HepG2 (cell line): ENCODE measurements at regions not wholly inside any gene's neighbourhood (a gene's known extent, or its start where the extent isn't known, plus 50 kb on each side); places are given as distances from the start of the nearest gene placed in this dataset.

Experiments used
- ATAC-seq: fragments of 200-7000 bp; cut with Tn5 transposase; 3 replicates; pipeline ENCODE4 v1.9.1; 2020; ENCODE audit warnings: mild to moderate bottlenecking, moderate library complexity
- BruUV-seq: library from RNA; stranded (reverse); fragments of 400-500 nt; replicated peaks from 2 replicates; lab custom pipeline; 2021; lab: Mats Ljungman, UMichigan
- CTCF ChIA-PET: fragments of 300-600 bp; formaldehyde crosslinking; extraction: SDS; loops from one replicate; lab custom pipeline; 2021; ENCODE audit warnings: low total read pairs, inconsistent platforms, low intra/inter-chr PET ratio; lab: Yijun Ruan, JAX
- POLR2A ChIA-PET: fragments of 350-600 bp; sonication (Branson Sonifier 250); formaldehyde crosslinking; loops from one replicate; lab custom pipeline; 2020; ENCODE audit warnings: antibody characterized with exemption, inconsistent platforms; lab: Yijun Ruan, JAX
- DNase-seq: peaks from one replicate; pipeline ENCODE4 v3.0.0-alpha.2; 2015; ENCODE audit warnings: low spot score
- FAIRE-seq: peaks from 3 replicates; lab custom pipeline; 2011; peaks lifted over from hg19 to GRCh38; lab: Jason Lieb, UNC
- H2AFZ ChIP-seq: one replicate; pipeline ENCODE4 v1.6.1; 2011; ENCODE audit warnings: low read length, inconsistent platforms
- H3K27ac ChIP-seq: fragments of 300-600 bp; 3 replicates; pipeline ENCODE4 v1.8.0; 2011; ENCODE audit warnings: mixed run types, mild to moderate bottlenecking, mixed read lengths, low read length, inconsistent platforms; ENCODE audit not compliant: insufficient read depth; ENCODE audit errors: extremely low read length
- H3K27me3 ChIP-seq, 2 experiments: fragments of 200-600 bp in 1 of 2; 2 replicates in 1 of 2; 3 replicates in 1 of 2; pipeline versions ENCODE4 v1.6.0 to v1.8.0; 2011; ENCODE audit warnings: low read length in 2 of 2, mild to moderate bottlenecking in 2 of 2, moderate library complexity in 2 of 2, inconsistent platforms in 1 of 2; ENCODE audit not compliant: insufficient read depth in 2 of 2, control insufficient read depth in 1 of 2
- H3K36me3 ChIP-seq, 2 experiments: fragments of 200-600 bp in 1 of 2; replicated peaks in 1 of 2; 2 replicates in 1 of 2; 3 replicates in 1 of 2; pipeline versions ENCODE4 v1.5.1 to v1.8.0; 2011; ENCODE audit warnings: low read length in 2 of 2, inconsistent platforms in 1 of 2; ENCODE audit not compliant: insufficient read depth in 2 of 2, control insufficient read depth in 1 of 2
- H3K4me1 ChIP-seq: 2 replicates; pipeline ENCODE4 v1.5.1; 2012; ENCODE audit warnings: low read length, inconsistent platforms; ENCODE audit not compliant: insufficient read depth
- H3K4me2 ChIP-seq: 2 replicates; pipeline ENCODE4 v1.6.0; 2011; ENCODE audit warnings: low read depth, low read length, inconsistent platforms
- H3K4me3 ChIP-seq, 3 experiments: fragments of 200-600 bp in 1 of 3; sonication (generic), shearing (Covaris generic) in 1 of 3; replicated peaks in 1 of 3; 2 replicates each; pipeline ENCODE4 v1.5.1; 2011 to 2016; ENCODE audit warnings: low read length in 3 of 3, inconsistent platforms in 2 of 3, low read depth in 2 of 3, mild to moderate bottlenecking in 2 of 3, control low read depth in 1 of 3, mixed read lengths in 1 of 3; ENCODE audit not compliant: insufficient read depth in 1 of 3
- H3K79me2 ChIP-seq: one replicate; pipeline ENCODE4 v1.6.1; 2011; ENCODE audit warnings: low read length, inconsistent platforms; ENCODE audit not compliant: insufficient read depth
- H3K9ac ChIP-seq: 2 replicates; pipeline ENCODE4 v1.6.0; 2011; ENCODE audit warnings: mild to moderate bottlenecking, low read depth, low read length, inconsistent platforms; ENCODE audit not compliant: insufficient read depth
- H3K9me3 ChIP-seq: 2 replicates; pipeline ENCODE4 v1.5.1; 2012; ENCODE audit warnings: mild to moderate bottlenecking, low read length
- H4K20me1 ChIP-seq: 2 replicates; pipeline ENCODE4 v1.6.0; 2011; ENCODE audit warnings: inconsistent platforms, mild to moderate bottlenecking, low read length, moderate library complexity; ENCODE audit not compliant: insufficient read depth
- ATF7 ChIP-seq, 2 experiments: fragments of 450-650 bp in 1 of 2; sonication (generic) in 1 of 2; formaldehyde crosslinking in 1 of 2; IDR thresholded peaks; 2 replicates each; pipeline versions ENCODE4 v1.4.0 to v1.6.1; 2016 to 2020; ENCODE audit warnings: antibody characterized with exemption in 1 of 2, mild to moderate bottlenecking in 1 of 2, missing genetic modification reagents in 1 of 2
- CEBPB ChIP-seq: IDR thresholded peaks from 2 replicates; pipeline ENCODE4 v1.6.1; 2011; ENCODE audit warnings: low read depth, low read length, improper control_type of control experiment, borderline replicate concordance
- STAG1 ChIP-seq: sonication (generic); formaldehyde crosslinking; IDR thresholded peaks from 2 replicates; pipeline ENCODE4 v1.4.0; 2020; ENCODE audit warnings: missing genetic modification reagents
- XRCC5 ChIP-seq: fragments of 200-400 bp; formaldehyde crosslinking; optimal IDR thresholded peaks from 2 replicates; pipeline ENCODE3; 2017; ENCODE audit warnings: mild to moderate bottlenecking, low read length
- ZBTB7A ChIP-seq: sonication (generic); formaldehyde crosslinking; IDR thresholded peaks from 2 replicates; pipeline ENCODE4 v1.8.0; 2022; ENCODE audit warnings: mild to moderate bottlenecking, missing genetic modification reagents
- ZNF207 ChIP-seq: fragments of 450-650 bp; IDR thresholded peaks from 2 replicates; pipeline ENCODE4 v1.6.1; 2016; ENCODE audit warnings: antibody characterized with exemption, borderline replicate concordance
- ZNF569 ChIP-seq: sonication (generic); formaldehyde crosslinking; IDR thresholded peaks from 2 replicates; pipeline ENCODE4 v1.5.0; 2020; ENCODE audit warnings: mild to moderate bottlenecking, missing genetic modification reagents, moderate library complexity, borderline replicate concordance
- ZNF652 ChIP-seq: IDR thresholded peaks from 2 replicates; pipeline ENCODE4 v1.6.1; 2016; ENCODE audit warnings: low read depth, borderline replicate concordance
- WGBS: methylation state at CpG from one replicate; pipeline ENCODE4 v1.1.6; 2017; ENCODE audit warnings: low lambda C conversion rate; 5-methylcytosine and 5-hydroxymethylcytosine counted together
- in situ Hi-C: cut with HindIII; loops from 2 replicates; pipeline ENCODE4 v1.10.0; 2017; ENCODE audit warnings: low pct_unique_long_range_greater_than_20kb; ENCODE audit not compliant: extremely low pct_ligation_motif_present
- intact Hi-C: fragments of 100-400 bp; cut with micrococcal nuclease; formaldehyde crosslinking; loops from one replicate; pipeline ENCODE4 v1.10.0; 2022; ENCODE audit not compliant: unreplicated experiment
- TF ChIP-seq, protein P1 (sequence below): sonication (generic); formaldehyde crosslinking; IDR thresholded peaks from 2 replicates; pipeline ENCODE4 v1.5.0; 2020; ENCODE audit warnings: mild to moderate bottlenecking, missing genetic modification reagents, moderate library complexity

DNA sequence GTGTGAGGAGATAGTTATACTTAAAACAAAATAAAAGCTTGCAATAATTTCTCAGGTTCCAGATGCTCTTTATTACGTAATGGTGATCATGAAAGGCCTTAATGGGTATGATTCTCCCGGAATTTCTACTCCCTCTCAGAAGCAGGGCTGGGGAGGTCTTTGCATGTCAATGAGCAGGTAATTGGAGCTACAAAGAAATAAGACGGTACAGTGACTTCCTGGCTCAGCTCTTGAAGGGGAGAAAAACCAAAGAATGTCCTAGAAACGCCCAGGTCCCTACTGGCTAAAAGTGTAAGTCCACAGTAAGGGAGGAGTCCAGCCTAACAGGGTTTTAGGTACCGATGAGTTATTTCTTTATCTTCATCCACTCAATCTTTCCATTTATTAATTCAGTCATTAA, 390.9 kb downstream of the TMEM114 start:
- intact Hi-C loops, result no loop called here
- DNase-seq (no peak), ATAC-seq (no peak), FAIRE-seq (no peak)
- Histone ChIP-seq H2AFZ (no peak overlapping the region), H3K4me1 (no peaks in the 10 kb centered on the region), H3K9ac (no peak overlapping the region), H4K20me1 (no peaks in the 10 kb centered on the region), H3K79me2 (no peaks in the 10 kb centered on the region), H3K9me3 (no peaks in the 10 kb centered on the region), H3K36me3 (no peaks in the 10 kb centered on the region), H3K27me3 (no peaks in the 10 kb centered on the region; a peak in 1 of 5 replicates), H3K4me3 (no peak overlapping the region), H3K4me2 (no peak overlapping the region), H3K27ac (no peak overlapping the region)
- no peak for TF ChIP-seq ZBTB7A (CRISPR knock-in tag)
- 0 out of 2 replicates have a peak, but pooled peaks have one; percentile 24 for TF ChIP-seq ATF7 (IDR thresholded peaks at IDR 0.05)
- TF ChIP-seq ATF7 (CRISPR knock-in tag; IDR thresholded peaks at IDR 0.05), result no peak
- TF ChIP-seq CEBPB, result peak; percentile 22; the same call in 1 of the 2 replicates
- no TSS peak for BruUV-seq
- in situ Hi-C loops, result no loop called here
- CTCF ChIA-PET, result no interaction called here
- POLR2A ChIA-PET, result no interaction called here
- 21% methylated on average over 5 of the region's 5 CpGs for WGBS

DNA sequence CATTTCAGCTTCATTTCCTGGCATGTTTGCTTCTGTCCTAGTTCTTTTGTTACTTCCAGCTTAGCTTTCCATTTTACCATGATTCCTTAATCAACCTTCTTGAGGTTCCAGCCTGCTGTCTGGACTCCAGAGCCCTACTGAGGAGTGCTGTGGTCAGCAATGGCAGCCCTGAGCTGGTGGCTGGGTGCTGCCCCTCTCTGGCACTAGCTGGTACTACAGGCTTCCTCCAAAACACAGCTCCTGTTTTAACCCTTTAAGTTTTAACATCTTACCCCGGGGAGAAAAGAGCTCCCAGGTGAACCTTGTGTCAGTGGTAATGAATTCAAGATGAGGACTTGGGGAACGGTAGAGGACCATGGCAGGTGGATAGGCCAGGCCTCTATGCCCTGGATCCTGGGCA, 395.5 kb downstream of the TMEM114 start:
- H3K4me1 ChIP-seq, result no peaks in the 10 kb centered on the region
- FAIRE-seq (peak; percentile 23), DNase-seq (no peak), ATAC-seq (peak; percentile 46; the same call in 1 of the 3 replicates)
- TF ChIP-seq ZNF207 (no peak), STAG1 (peak; percentile 51), XRCC5 (peak; percentile 65), ZNF652 (CRISPR knock-in tag) (peak; percentile 89), ZNF569 (CRISPR knock-in tag) (no peak)
- TF ChIP-seq, protein P1, sequence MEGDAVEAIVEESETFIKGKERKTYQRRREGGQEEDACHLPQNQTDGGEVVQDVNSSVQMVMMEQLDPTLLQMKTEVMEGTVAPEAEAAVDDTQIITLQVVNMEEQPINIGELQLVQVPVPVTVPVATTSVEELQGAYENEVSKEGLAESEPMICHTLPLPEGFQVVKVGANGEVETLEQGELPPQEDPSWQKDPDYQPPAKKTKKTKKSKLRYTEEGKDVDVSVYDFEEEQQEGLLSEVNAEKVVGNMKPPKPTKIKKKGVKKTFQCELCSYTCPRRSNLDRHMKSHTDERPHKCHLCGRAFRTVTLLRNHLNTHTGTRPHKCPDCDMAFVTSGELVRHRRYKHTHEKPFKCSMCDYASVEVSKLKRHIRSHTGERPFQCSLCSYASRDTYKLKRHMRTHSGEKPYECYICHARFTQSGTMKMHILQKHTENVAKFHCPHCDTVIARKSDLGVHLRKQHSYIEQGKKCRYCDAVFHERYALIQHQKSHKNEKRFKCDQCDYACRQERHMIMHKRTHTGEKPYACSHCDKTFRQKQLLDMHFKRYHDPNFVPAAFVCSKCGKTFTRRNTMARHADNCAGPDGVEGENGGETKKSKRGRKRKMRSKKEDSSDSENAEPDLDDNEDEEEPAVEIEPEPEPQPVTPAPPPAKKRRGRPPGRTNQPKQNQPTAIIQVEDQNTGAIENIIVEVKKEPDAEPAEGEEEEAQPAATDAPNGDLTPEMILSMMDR (CRISPR knock-in tag), result peak; percentile 47
- no peaks in the 10 kb centered on the region for H3K79me2 ChIP-seq
- CTCF ChIA-PET, result no interaction called here
- no peak overlapping the region for H3K4me2 ChIP-seq
- H3K27me3 ChIP-seq, result no peaks in the 10 kb centered on the region; a peak in 1 of 5 replicates
- H3K36me3 ChIP-seq, result no peaks in the 10 kb centered on the region
- H3K4me3 ChIP-seq, result no peak overlapping the region
- intact Hi-C loops (no loop called here), in situ Hi-C loops (no loop called here)
- no peak overlapping the region for H2AFZ ChIP-seq
- POLR2A ChIA-PET, result no interaction called here
- no peaks in the 10 kb centered on the region for H4K20me1 ChIP-seq
- H3K9me3 ChIP-seq, result no peaks in the 10 kb centered on the region
- H3K27ac ChIP-seq, result no peak overlapping the region
- BruUV-seq, result no TSS peak
- no peak overlapping the region for H3K9ac ChIP-seq
- 3% methylated on average over 2 of the region's 2 CpGs for WGBS
